Lung (tissue), 11 donors: ENCODE measurements at regions not wholly inside any gene's neighbourhood (a gene's known extent, or its start where the extent isn't known, plus 50 kb on each side); places are given as distances from the start of the nearest gene placed in this dataset.

Experiments used
- ATAC-seq: fragments of 200-7000 bp; cut with Tn5 transposase; one replicate; pipeline ENCODE4 v1.9.1; 2020; ENCODE audit warnings: moderate number of reproducible peaks; ENCODE audit not compliant: insufficient read depth, low FRiP score
- DNase-seq, 3 donors: peaks; one replicate each; pipeline ENCODE4 v3.0.0-alpha.2; 2013 to 2017
- H3K27ac ChIP-seq, 2 donors: one replicate each; pipeline ENCODE4 v1.5.1; 2013; ENCODE audit warnings: mild to moderate bottlenecking in 2 of 2, moderate library complexity in 2 of 2, control low read depth in 1 of 2, inconsistent platforms in 1 of 2, low read depth in 1 of 2, low read length in 1 of 2
- H3K27me3 ChIP-seq, 3 donors: one replicate each; pipeline ENCODE4 v1.5.1; 2013; ENCODE audit warnings: low read length in 2 of 3; ENCODE audit not compliant: control insufficient read depth in 3 of 3, insufficient read depth in 3 of 3
- H3K36me3 ChIP-seq, 4 donors: one replicate each; pipeline ENCODE4 v1.5.1; 2013; ENCODE audit warnings: low read length in 4 of 4, mild to moderate bottlenecking in 1 of 4, moderate library complexity in 1 of 4; ENCODE audit not compliant: control insufficient read depth in 4 of 4, insufficient read depth in 4 of 4
- H3K4me1 ChIP-seq, 5 donors: one replicate each; pipeline ENCODE4 v1.5.1; 2013; ENCODE audit warnings: low read length in 5 of 5, mild to moderate bottlenecking in 2 of 5, moderate library complexity in 1 of 5; ENCODE audit not compliant: control insufficient read depth in 5 of 5, insufficient read depth in 5 of 5
- H3K4me3 ChIP-seq: one replicate; pipeline ENCODE4 v1.5.1; 2013; ENCODE audit warnings: mild to moderate bottlenecking, control low read depth, moderate library complexity
- H3K9ac ChIP-seq, 2 donors: one replicate each; pipeline ENCODE4 v1.5.1; 2013; ENCODE audit warnings: low read length in 2 of 2, control low read depth in 1 of 2; ENCODE audit not compliant: insufficient read depth in 1 of 2
- H3K9me3 ChIP-seq, 4 donors: one replicate each; pipeline ENCODE4 v1.5.1; 2013; ENCODE audit warnings: low read length in 3 of 4, mild to moderate bottlenecking in 1 of 4, moderate library complexity in 1 of 4; ENCODE audit not compliant: control insufficient read depth in 4 of 4, insufficient read depth in 3 of 4
- WGBS, 2 donors: extraction: QIAGEN DNeasy Blood & Tissue Kit; methylation state at CpG; one replicate each; pipeline ENCODE4 v1.1.7; 2013; 5-methylcytosine and 5-hydroxymethylcytosine counted together
- TF ChIP-seq, protein P1 (sequence below): IDR thresholded peaks from 2 replicates; pipeline ENCODE4 v1.5.1; 2012; ENCODE audit warnings: mild to moderate bottlenecking; ENCODE audit errors: control extremely low read depth, extremely low read depth
- donor health status: control.
- donor health status: control.
- donor health status: Bipolar disorder and iron deficiency.
- donor health status: healthy.
- donor health status: DM: yes; HTN: yes; CAD: no.

DNA sequence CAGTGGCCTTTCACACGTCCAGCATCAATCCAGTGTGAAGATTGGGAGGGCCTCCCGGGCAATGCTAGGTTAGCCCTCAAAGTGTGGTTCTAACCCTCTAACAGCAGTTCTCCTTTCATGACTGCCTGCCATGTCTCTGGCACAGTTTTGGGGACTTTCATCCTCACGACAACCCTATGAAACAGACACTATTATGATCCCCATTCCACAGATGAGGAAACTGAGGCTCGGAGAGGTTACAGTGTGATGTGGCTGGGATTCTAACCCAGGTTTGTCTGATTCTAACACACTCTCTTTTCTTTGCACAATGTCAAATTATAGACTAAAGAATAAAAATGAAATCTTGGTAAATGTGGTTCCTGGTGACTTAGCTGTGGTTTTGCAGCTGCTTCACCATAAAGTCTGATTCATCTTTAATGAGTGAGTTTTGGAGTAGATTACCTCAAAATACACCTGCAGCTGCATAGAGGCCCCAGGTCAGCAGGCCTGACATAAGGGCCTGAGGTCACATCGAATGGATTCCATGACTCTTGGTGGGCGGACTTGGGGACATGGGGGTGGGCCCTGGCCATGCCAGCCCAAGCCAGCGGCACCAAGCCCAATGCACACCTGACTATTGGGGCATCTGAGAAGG, 214.4 kb downstream of the GLI2 start:
- peaks cover 0 to 17% (median 3%) of the 10 kb centered on the region in 4 donors for H3K36me3 ChIP-seq
- no peak overlapping the region for H3K27ac ChIP-seq
- TF ChIP-seq, protein P1, sequence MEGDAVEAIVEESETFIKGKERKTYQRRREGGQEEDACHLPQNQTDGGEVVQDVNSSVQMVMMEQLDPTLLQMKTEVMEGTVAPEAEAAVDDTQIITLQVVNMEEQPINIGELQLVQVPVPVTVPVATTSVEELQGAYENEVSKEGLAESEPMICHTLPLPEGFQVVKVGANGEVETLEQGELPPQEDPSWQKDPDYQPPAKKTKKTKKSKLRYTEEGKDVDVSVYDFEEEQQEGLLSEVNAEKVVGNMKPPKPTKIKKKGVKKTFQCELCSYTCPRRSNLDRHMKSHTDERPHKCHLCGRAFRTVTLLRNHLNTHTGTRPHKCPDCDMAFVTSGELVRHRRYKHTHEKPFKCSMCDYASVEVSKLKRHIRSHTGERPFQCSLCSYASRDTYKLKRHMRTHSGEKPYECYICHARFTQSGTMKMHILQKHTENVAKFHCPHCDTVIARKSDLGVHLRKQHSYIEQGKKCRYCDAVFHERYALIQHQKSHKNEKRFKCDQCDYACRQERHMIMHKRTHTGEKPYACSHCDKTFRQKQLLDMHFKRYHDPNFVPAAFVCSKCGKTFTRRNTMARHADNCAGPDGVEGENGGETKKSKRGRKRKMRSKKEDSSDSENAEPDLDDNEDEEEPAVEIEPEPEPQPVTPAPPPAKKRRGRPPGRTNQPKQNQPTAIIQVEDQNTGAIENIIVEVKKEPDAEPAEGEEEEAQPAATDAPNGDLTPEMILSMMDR: no peak
- H3K4me1 ChIP-seq: peaks cover 0 to 8% (median 0%) of the 10 kb centered on the region in 5 donors
- H3K9ac ChIP-seq: no peak overlapping the region
- no peak for DNase-seq
- H3K27me3 ChIP-seq: no peaks in the 10 kb centered on the region
- WGBS, 2 donors: 86 to 92% methylated on average over 7 of the region's 7 CpGs
- peaks cover 0 to 2% (median 0%) of the 10 kb centered on the region in 4 donors for H3K9me3 ChIP-seq
- ATAC-seq: no peak
- H3K4me3 ChIP-seq: no peak overlapping the region

DNA sequence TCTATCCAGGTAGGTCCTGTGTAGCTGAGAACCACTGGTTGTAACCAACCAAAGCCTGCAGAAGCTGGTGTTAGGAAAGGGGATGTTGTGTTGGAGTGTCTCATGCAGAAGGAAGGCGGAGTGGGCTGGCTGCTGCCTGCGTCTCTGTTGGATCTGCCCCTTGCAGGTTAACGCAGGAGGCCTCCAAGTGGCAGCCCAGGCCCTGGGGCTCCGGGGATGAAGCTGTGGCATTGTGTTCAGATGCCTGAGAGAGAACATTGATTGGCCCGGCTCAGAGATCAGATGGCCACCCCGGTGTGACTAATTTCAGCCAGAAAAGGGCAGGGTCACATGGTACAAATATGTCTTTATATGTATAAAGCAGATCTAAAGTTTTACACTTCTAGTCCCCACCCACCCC, 216.0 kb downstream of the GLI2 start:
- Histone ChIP-seq H3K27me3 (no peaks in the 10 kb centered on the region), H3K36me3 (peaks cover 0 to 20% (median 8%) of the 10 kb centered on the region in 4 donors), H3K9me3 (no peaks in the 10 kb centered on the region), H3K4me1 (peaks cover 0 to 8% (median 0%) of the 10 kb centered on the region in 5 donors), H3K27ac (no peak overlapping the region), H3K4me3 (no peak overlapping the region), H3K9ac (no peak overlapping the region)
- 75 to 76% methylated on average over 6 of the region's 6 CpGs for WGBS, 2 donors
- TF ChIP-seq, protein P1: no peak
- DNase-seq (no peak), ATAC-seq (no peak)

DNA sequence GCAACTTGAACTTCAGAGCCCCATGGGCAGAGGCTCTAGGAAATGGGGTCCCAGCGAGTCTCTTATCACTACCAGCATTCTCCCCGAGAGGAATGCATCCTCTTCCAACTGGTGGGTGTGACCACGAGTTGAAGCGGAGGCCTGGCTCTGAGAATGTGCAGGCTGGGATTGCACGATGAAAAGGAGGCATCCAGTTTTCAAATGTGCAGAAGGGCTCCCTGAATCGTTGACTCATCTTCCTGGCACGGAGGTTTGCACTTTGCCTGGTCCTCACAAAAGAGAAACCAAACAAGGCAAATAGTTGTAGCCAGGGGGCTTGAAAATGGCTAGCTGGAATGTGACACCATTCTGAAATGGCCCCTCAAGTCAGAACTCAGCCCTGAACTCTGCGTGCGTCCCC, 216.7 kb downstream of the GLI2 start:
- 85 to 92% methylated on average over 9 of the region's 9 CpGs for WGBS, 2 donors
- no peak overlapping the region for H3K27ac ChIP-seq
- DNase-seq (no peak), ATAC-seq (peak; percentile 38)
- no peaks in the 10 kb centered on the region for H3K27me3 ChIP-seq
- no peak overlapping the region for H3K4me3 ChIP-seq
- H3K9me3 ChIP-seq: no peaks in the 10 kb centered on the region
- TF ChIP-seq, protein P1: no peak
- H3K36me3 ChIP-seq: peaks cover 0 to 25% (median 9%) of the 10 kb centered on the region in 4 donors
- H3K9ac ChIP-seq: no peak overlapping the region
- H3K4me1 ChIP-seq: peaks cover 0 to 8% (median 0%) of the 10 kb centered on the region in 5 donors
